ENCODE measurements at regions not wholly inside any gene's neighbourhood (a gene's known extent, or its start where the extent isn't known, plus 50 kb on each side); places are given as distances from the start of the nearest gene placed in this dataset.

DNA sequence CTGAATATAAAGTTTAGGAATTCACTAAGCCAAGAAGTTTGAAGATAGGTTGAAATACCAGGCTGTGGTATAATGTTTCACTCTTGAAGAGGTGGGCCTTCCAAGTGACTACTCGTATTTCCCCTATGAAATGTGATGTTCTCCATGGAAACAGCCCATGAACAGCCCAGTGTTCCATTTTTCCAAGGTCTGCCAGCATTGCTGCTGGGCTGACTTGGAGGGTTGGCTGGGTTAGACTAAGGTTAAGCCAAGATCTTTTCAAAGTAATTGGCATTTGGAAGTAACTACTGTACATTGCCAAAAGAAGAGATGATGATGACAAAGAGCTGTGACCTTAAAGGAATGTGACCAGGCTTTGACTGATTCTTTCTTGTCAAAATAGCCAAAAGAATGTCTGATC, 73.8 kb downstream of the RPE65 start:
- FAIRE-seq (no peak), DNase-seq (ENCODE audit: low read depth) (peak; percentile 30)
- Histone ChIP-seq H3K79me2 (ENCODE audit: insufficient read depth, low read length) (no peaks in the 10 kb centered on the region), H3K4me2 (ENCODE audit: low read length) (peak overlapping the region; percentile 16), H2AFZ (ENCODE audit: low read depth, low read length) (peak overlapping the region; percentile 6), H3K9me3 (ENCODE audit: insufficient read depth, low read depth, low read length) (no peaks in the 10 kb centered on the region), H3K27ac (ENCODE audit: low read depth, low read length) (no peak overlapping the region), H3K4me1 (ENCODE audit: insufficient read depth, low read length) (peaks cover 20% of the 10 kb centered on the region), H3K27me3 (ENCODE audit: insufficient read depth, low read length) (no peaks in the 10 kb centered on the region), H4K20me1 (ENCODE audit: insufficient read depth, low read length) (no peaks in the 10 kb centered on the region), H3K9ac (ENCODE audit: low read length) (no peak overlapping the region), H3K36me3 (ENCODE audit: insufficient read depth, low read length) (no peaks in the 10 kb centered on the region), H3K4me3 (ENCODE audit: insufficient read depth, low read depth, low read length) (no peak overlapping the region)
- peaks cover 20% of the 10 kb centered on the region for H3K4me1 Mint-ChIP-seq (ENCODE audit: low read depth, unreplicated experiment)
- H3K9me3 Mint-ChIP-seq (ENCODE audit: unreplicated experiment): no peaks in the 10 kb centered on the region
- H3K27ac Mint-ChIP-seq (ENCODE audit: unreplicated experiment): no peak overlapping the region
- no peaks in the 10 kb centered on the region for H3K27me3 Mint-ChIP-seq (ENCODE audit: low read depth, unreplicated experiment)
- no peaks in the 10 kb centered on the region for H3K36me3 Mint-ChIP-seq (ENCODE audit: low read depth, unreplicated experiment)
- TF ChIP-seq EZH2 (IDR thresholded peaks at IDR 0.05; ENCODE audit: insufficient read depth, low read length): no peak
- TF ChIP-seq, protein P1, sequence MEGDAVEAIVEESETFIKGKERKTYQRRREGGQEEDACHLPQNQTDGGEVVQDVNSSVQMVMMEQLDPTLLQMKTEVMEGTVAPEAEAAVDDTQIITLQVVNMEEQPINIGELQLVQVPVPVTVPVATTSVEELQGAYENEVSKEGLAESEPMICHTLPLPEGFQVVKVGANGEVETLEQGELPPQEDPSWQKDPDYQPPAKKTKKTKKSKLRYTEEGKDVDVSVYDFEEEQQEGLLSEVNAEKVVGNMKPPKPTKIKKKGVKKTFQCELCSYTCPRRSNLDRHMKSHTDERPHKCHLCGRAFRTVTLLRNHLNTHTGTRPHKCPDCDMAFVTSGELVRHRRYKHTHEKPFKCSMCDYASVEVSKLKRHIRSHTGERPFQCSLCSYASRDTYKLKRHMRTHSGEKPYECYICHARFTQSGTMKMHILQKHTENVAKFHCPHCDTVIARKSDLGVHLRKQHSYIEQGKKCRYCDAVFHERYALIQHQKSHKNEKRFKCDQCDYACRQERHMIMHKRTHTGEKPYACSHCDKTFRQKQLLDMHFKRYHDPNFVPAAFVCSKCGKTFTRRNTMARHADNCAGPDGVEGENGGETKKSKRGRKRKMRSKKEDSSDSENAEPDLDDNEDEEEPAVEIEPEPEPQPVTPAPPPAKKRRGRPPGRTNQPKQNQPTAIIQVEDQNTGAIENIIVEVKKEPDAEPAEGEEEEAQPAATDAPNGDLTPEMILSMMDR (IDR thresholded peaks at IDR 0.05; ENCODE audit: insufficient read depth, low read depth, low read length): no peak
- H3K4me3 Mint-ChIP-seq (ENCODE audit: unreplicated experiment): no peak overlapping the region

GRCh38 chr1:68373173-68373572, 76.6 kb downstream of the RPE65 start:
- FAIRE-seq: no peak
- no peak for TF ChIP-seq EZH2 (IDR thresholded peaks at IDR 0.05; ENCODE audit: insufficient read depth, low read length)
- TF ChIP-seq, protein P1 (IDR thresholded peaks at IDR 0.05; ENCODE audit: insufficient read depth, low read depth, low read length): no peak

GRCh38 chr1:68372487-68372886, 77.3 kb downstream of the RPE65 start:
- Histone ChIP-seq H3K79me2 (ENCODE audit: insufficient read depth, low read length) (no peaks in the 10 kb centered on the region), H3K4me3 (ENCODE audit: insufficient read depth, low read depth, low read length) (no peak overlapping the region), H3K4me1 (ENCODE audit: insufficient read depth, low read length) (peaks cover 9% of the 10 kb centered on the region), H3K27me3 (ENCODE audit: insufficient read depth, low read length) (no peaks in the 10 kb centered on the region), H3K4me2 (ENCODE audit: low read length) (no peak overlapping the region), H3K27ac (ENCODE audit: low read depth, low read length) (no peak overlapping the region), H2AFZ (ENCODE audit: low read depth, low read length) (no peak overlapping the region), H3K9me3 (ENCODE audit: insufficient read depth, low read depth, low read length) (no peaks in the 10 kb centered on the region), H4K20me1 (ENCODE audit: insufficient read depth, low read length) (no peaks in the 10 kb centered on the region), H3K36me3 (ENCODE audit: insufficient read depth, low read length) (no peaks in the 10 kb centered on the region), H3K9ac (ENCODE audit: low read length) (no peak overlapping the region)
- Mint-ChIP-seq H3K36me3 (ENCODE audit: low read depth, unreplicated experiment) (no peaks in the 10 kb centered on the region), H3K27ac (ENCODE audit: unreplicated experiment) (no peak overlapping the region), H3K4me1 (ENCODE audit: low read depth, unreplicated experiment) (peaks cover 7% of the 10 kb centered on the region), H3K9me3 (ENCODE audit: unreplicated experiment) (no peaks in the 10 kb centered on the region), H3K27me3 (ENCODE audit: low read depth, unreplicated experiment) (no peaks in the 10 kb centered on the region), H3K4me3 (ENCODE audit: unreplicated experiment) (no peak overlapping the region)
- TF ChIP-seq, protein P1 (IDR thresholded peaks at IDR 0.05; ENCODE audit: insufficient read depth, low read depth, low read length): no peak
- no peak for TF ChIP-seq EZH2 (IDR thresholded peaks at IDR 0.05; ENCODE audit: insufficient read depth, low read length)
- FAIRE-seq (no peak), DNase-seq (ENCODE audit: low read depth) (no peak)

More at GRCh38 chr1:68373173-68373572, 76.6 kb downstream of the RPE65 start:
- Histone ChIP-seq H3K79me2 (ENCODE audit: insufficient read depth, low read length) (no peaks in the 10 kb centered on the region), H3K4me3 (ENCODE audit: insufficient read depth, low read depth, low read length) (no peak overlapping the region), H3K4me2 (ENCODE audit: low read length) (no peak overlapping the region), H3K36me3 (ENCODE audit: insufficient read depth, low read length) (no peaks in the 10 kb centered on the region), H3K9ac (ENCODE audit: low read length) (no peak overlapping the region), H3K27me3 (ENCODE audit: insufficient read depth, low read length) (no peaks in the 10 kb centered on the region), H4K20me1 (ENCODE audit: insufficient read depth, low read length) (no peaks in the 10 kb centered on the region), H3K4me1 (ENCODE audit: insufficient read depth, low read length) (peaks cover 13% of the 10 kb centered on the region), H3K9me3 (ENCODE audit: insufficient read depth, low read depth, low read length) (no peaks in the 10 kb centered on the region), H2AFZ (ENCODE audit: low read depth, low read length) (no peak overlapping the region), H3K27ac (ENCODE audit: low read depth, low read length) (no peak overlapping the region)
- no peak for DNase-seq (ENCODE audit: low read depth)
- H3K27me3 Mint-ChIP-seq (ENCODE audit: low read depth, unreplicated experiment): no peaks in the 10 kb centered on the region
- H3K9me3 Mint-ChIP-seq (ENCODE audit: unreplicated experiment): no peaks in the 10 kb centered on the region
- H3K36me3 Mint-ChIP-seq (ENCODE audit: low read depth, unreplicated experiment): no peaks in the 10 kb centered on the region
- peaks cover 14% of the 10 kb centered on the region for H3K4me1 Mint-ChIP-seq (ENCODE audit: low read depth, unreplicated experiment)
- no peak overlapping the region for H3K4me3 Mint-ChIP-seq (ENCODE audit: unreplicated experiment)
- no peak overlapping the region for H3K27ac Mint-ChIP-seq (ENCODE audit: unreplicated experiment)

All from astrocyte (in vitro differentiated cells and primary cell).